ENCODE measurements at regions not wholly inside any gene's neighbourhood (a gene's known extent, or its start where the extent isn't known, plus 50 kb on each side); places are given as distances from the start of the nearest gene placed in this dataset.

GRCh38 chr6:18753076-18753475 lies 365.9 kb downstream of the RNF144B start:
- DNase-seq = no peak
- no peaks in the 10 kb centered on the region for H3K27me3 ChIP-seq
- TF ChIP-seq CTCF (IDR thresholded peaks at IDR 0.05) = no peak
- no peak for TF ChIP-seq POLR2A (IDR thresholded peaks at IDR 0.05)
- no peaks in the 10 kb centered on the region for H3K36me3 ChIP-seq (replicated peaks in 1 of 2; ENCODE audit: insufficient read depth in 1 of 2, low read depth in 2 of 2)
- intact Hi-C loops (cut with DNase I) = no loop called here
- H3K27ac ChIP-seq = no peak overlapping the region
- no peak overlapping the region for H3K4me3 ChIP-seq
- H3K4me1 ChIP-seq = no peaks in the 10 kb centered on the region
- no peaks in the 10 kb centered on the region for H3K9me3 ChIP-seq
- 67 to 83% methylated on average over 12 of the region's 12 CpGs for WGBS, 2 donors
- no peak for ATAC-seq

GRCh38 chr6:18763086-18763485 lies 375.9 kb downstream of the RNF144B start:
- 48 to 62% methylated on average over 1 of the region's 1 CpG for WGBS, 2 donors
- Histone ChIP-seq H3K36me3 (replicated peaks in 1 of 2; ENCODE audit: insufficient read depth in 1 of 2, low read depth in 2 of 2) (no peaks in the 10 kb centered on the region), H3K27me3 (no peaks in the 10 kb centered on the region), H3K4me1 (no peaks in the 10 kb centered on the region), H3K27ac (no peak overlapping the region), H3K4me3 (no peak overlapping the region), H3K9me3 (no peaks in the 10 kb centered on the region)
- TF ChIP-seq POLR2A (IDR thresholded peaks at IDR 0.05) (no peak), CTCF (IDR thresholded peaks at IDR 0.05) (no peak)
- intact Hi-C loops (cut with DNase I) = no loop called here
- DNase-seq = no peak
- ATAC-seq = no peak

- TF ChIP-seq CTCF (IDR thresholded peaks at IDR 0.05) = no peak
- no peak for TF ChIP-seq POLR2A (IDR thresholded peaks at IDR 0.05)
- H3K4me3 ChIP-seq = no peak overlapping the region
- H3K9me3 ChIP-seq = no peaks in the 10 kb centered on the region
- H3K4me1 ChIP-seq = no peaks in the 10 kb centered on the region
- WGBS, 2 donors = 63 to 70% methylated on average over 1 of the region's 1 CpG
- no peak for ATAC-seq
- DNase-seq = no peak
- H3K36me3 ChIP-seq (replicated peaks in 1 of 2; ENCODE audit: insufficient read depth in 1 of 2, low read depth in 2 of 2) = no peaks in the 10 kb centered on the region
- H3K27ac ChIP-seq = no peak overlapping the region
- intact Hi-C loops (cut with DNase I) = no loop called here
- no peaks in the 10 kb centered on the region for H3K27me3 ChIP-seq
Observed at GRCh38 chr6:18784794-18785193, 397.6 kb downstream of the RNF144B start.

- no peak overlapping the region for H3K4me3 ChIP-seq
- TF ChIP-seq POLR2A (IDR thresholded peaks at IDR 0.05) = no peak
- no peaks in the 10 kb centered on the region for H3K36me3 ChIP-seq (replicated peaks in 1 of 2; ENCODE audit: insufficient read depth in 1 of 2, low read depth in 2 of 2)
- no peaks in the 10 kb centered on the region for H3K9me3 ChIP-seq
- no peaks in the 10 kb centered on the region for H3K27me3 ChIP-seq
- 29 to 55% methylated on average over 2 of the region's 2 CpGs for WGBS, 2 donors
- intact Hi-C loops (cut with DNase I) = no loop called here
- no peak overlapping the region for H3K27ac ChIP-seq
- no peak for ATAC-seq
- H3K4me1 ChIP-seq = no peaks in the 10 kb centered on the region
- no peak for DNase-seq
Observed at GRCh38 chr6:18785810-18786490, 398.8 kb downstream of the RNF144B start.

GRCh38 chr6:18792866-18793265 lies 405.7 kb downstream of the RNF144B start:
- Histone ChIP-seq H3K9me3 (no peaks in the 10 kb centered on the region), H3K27me3 (no peaks in the 10 kb centered on the region), H3K4me1 (no peaks in the 10 kb centered on the region), H3K27ac (no peak overlapping the region), H3K36me3 (replicated peaks in 1 of 2; ENCODE audit: insufficient read depth in 1 of 2, low read depth in 2 of 2) (no peaks in the 10 kb centered on the region), H3K4me3 (no peak overlapping the region)
- WGBS, 2 donors = 55 to 57% methylated on average over 3 of the region's 3 CpGs
- DNase-seq (no peak), ATAC-seq (no peak)
- TF ChIP-seq POLR2A (IDR thresholded peaks at IDR 0.05) = no peak
- TF ChIP-seq CTCF (IDR thresholded peaks at IDR 0.05) = no peak
- intact Hi-C loops (cut with DNase I) = no loop called here
